OCI-LY1 (cell line): ENCODE measurements at regions not wholly inside any gene's neighbourhood (a gene's known extent, or its start where the extent isn't known, plus 50 kb on each side); places are given as distances from the start of the nearest gene placed in this dataset.

Source experiments
- H2AFZ ChIP-seq: fragments of 200-600 bp; sonication (generic), shearing (Covaris generic); 2 replicates; pipeline ENCODE4 v1.6.0; 2014; ENCODE audit warnings: antibody characterized with exemption, mild to moderate bottlenecking, low read length
- H3F3A ChIP-seq: fragments of 200-600 bp; sonication (generic), shearing (Covaris generic); 2 replicates; pipeline ENCODE4 v1.6.0; 2014; ENCODE audit warnings: mild to moderate bottlenecking, antibody characterized with exemption, low read length, moderate library complexity; ENCODE audit not compliant: insufficient read depth
- H3K27ac ChIP-seq: fragments of 200-600 bp; sonication (generic); 2 replicates; pipeline ENCODE4 v1.5.1; 2014; ENCODE audit warnings: low read length, mixed run types, mild to moderate bottlenecking, low read depth; ENCODE audit not compliant: poor library complexity, severe bottlenecking
- H3K27me3 ChIP-seq: fragments of 200-600 bp; sonication (generic); 2 replicates; pipeline ENCODE4 v1.6.0; 2014; ENCODE audit warnings: antibody characterized with exemption, mild to moderate bottlenecking, low read length, moderate library complexity; ENCODE audit not compliant: insufficient read depth
- H3K36me3 ChIP-seq: fragments of 200-600 bp; sonication (generic); 2 replicates; pipeline ENCODE4 v1.6.1; 2014; ENCODE audit warnings: mild to moderate bottlenecking, antibody characterized with exemption, low read length, moderate library complexity, mixed read lengths; ENCODE audit not compliant: insufficient read depth
- H3K4me1 ChIP-seq: fragments of 200-600 bp; sonication (generic); 2 replicates; pipeline ENCODE4 v1.5.1; 2014; ENCODE audit warnings: mild to moderate bottlenecking, low read length, moderate library complexity; ENCODE audit not compliant: insufficient read depth, severe bottlenecking
- H3K4me2 ChIP-seq: fragments of 200-600 bp; sonication (generic), shearing (Covaris generic); 2 replicates; pipeline ENCODE4 v1.6.1; 2014; ENCODE audit warnings: low read length
- H3K4me3 ChIP-seq: fragments of 200-600 bp; sonication (generic); 2 replicates; pipeline ENCODE4 v1.5.1; 2014; ENCODE audit warnings: low read length, low read depth, mild to moderate bottlenecking, mixed read lengths; ENCODE audit not compliant: poor library complexity, severe bottlenecking
- H3K79me2 ChIP-seq: fragments of 200-600 bp; shearing (Covaris generic); 2 replicates; pipeline ENCODE4 v1.6.1; 2016; ENCODE audit warnings: mixed run types, low read length, mixed read lengths; ENCODE audit not compliant: insufficient read depth
- H3K9ac ChIP-seq: fragments of 200-600 bp; sonication (generic), shearing (Covaris generic); 2 replicates; pipeline ENCODE4 v1.6.1; 2014; ENCODE audit warnings: mild to moderate bottlenecking, low read length, mixed read lengths
- H3K9me2 ChIP-seq: fragments of 200-600 bp; sonication (generic), shearing (Covaris generic); 2 replicates; pipeline ENCODE4 v1.6.1; 2014; ENCODE audit warnings: low read depth, mild to moderate bottlenecking, low read length, mixed read lengths
- H3K9me3 ChIP-seq: fragments of 200-600 bp; shearing (Covaris generic); 2 replicates; pipeline ENCODE4 v1.6.1; 2014; ENCODE audit warnings: low read length, mixed read lengths
- H4K20me1 ChIP-seq: fragments of 200-600 bp; sonication (generic), shearing (Covaris generic); 2 replicates; pipeline ENCODE4 v1.6.0; 2016; ENCODE audit warnings: mild to moderate bottlenecking, low read length; ENCODE audit not compliant: insufficient read depth
- CTCF ChIP-seq: fragments of 200-600 bp; sonication (generic), shearing (Covaris generic); IDR thresholded peaks from 2 replicates; pipeline ENCODE4 v1.5.1; 2017; ENCODE audit warnings: mild to moderate bottlenecking, antibody characterized with exemption, low read length, moderate library complexity, mixed read lengths
- EZH2 ChIP-seq: fragments of 200-600 bp; sonication (generic), shearing (Covaris generic); IDR thresholded peaks from 2 replicates; pipeline ENCODE4 v1.8.0; 2017; ENCODE audit warnings: borderline replicate concordance, mixed run types, mild to moderate bottlenecking, antibody characterized with exemption, low read length, moderate library complexity, mixed read lengths

- no peaks in the 10 kb centered on the region for H3K9me3 ChIP-seq
- H3K4me3 ChIP-seq: no peak overlapping the region
- no peaks in the 10 kb centered on the region for H4K20me1 ChIP-seq
- H3K9ac ChIP-seq: no peak overlapping the region
- no peaks in the 10 kb centered on the region for H3K9me2 ChIP-seq
- H3K4me1 ChIP-seq: no peaks in the 10 kb centered on the region
- H2AFZ ChIP-seq: no peak overlapping the region
- H3K79me2 ChIP-seq: no peaks in the 10 kb centered on the region
- no peaks in the 10 kb centered on the region for H3K36me3 ChIP-seq
- TF ChIP-seq EZH2: no peak
- no peak for TF ChIP-seq CTCF
- H3F3A ChIP-seq: no peaks in the 10 kb centered on the region
- no peak overlapping the region for H3K4me2 ChIP-seq
- H3K27ac ChIP-seq: no peak overlapping the region
- no peaks in the 10 kb centered on the region for H3K27me3 ChIP-seq
Measured at GRCh38 chr2:146992057-146992456, 852.8 kb upstream of the ACVR2A start.

GRCh38 chr2:146990311-146991054, 854.3 kb upstream of the ACVR2A start:
- Histone ChIP-seq H2AFZ (no peak overlapping the region), H3K4me1 (no peaks in the 10 kb centered on the region), H3K27me3 (no peaks in the 10 kb centered on the region), H4K20me1 (no peaks in the 10 kb centered on the region), H3K36me3 (no peaks in the 10 kb centered on the region), H3K4me3 (no peak overlapping the region), H3K27ac (no peak overlapping the region), H3F3A (no peaks in the 10 kb centered on the region), H3K9me2 (no peaks in the 10 kb centered on the region), H3K9ac (no peak overlapping the region), H3K4me2 (no peak overlapping the region), H3K79me2 (no peaks in the 10 kb centered on the region), H3K9me3 (no peaks in the 10 kb centered on the region)
- TF ChIP-seq CTCF (no peak), EZH2 (no peak)

- Histone ChIP-seq H3K4me3 (no peak overlapping the region), H3F3A (no peaks in the 10 kb centered on the region), H3K79me2 (no peaks in the 10 kb centered on the region), H3K9me3 (no peaks in the 10 kb centered on the region), H3K9me2 (no peaks in the 10 kb centered on the region), H3K27me3 (no peaks in the 10 kb centered on the region), H2AFZ (no peak overlapping the region), H3K4me1 (no peaks in the 10 kb centered on the region), H4K20me1 (no peaks in the 10 kb centered on the region), H3K9ac (no peak overlapping the region), H3K4me2 (no peak overlapping the region), H3K36me3 (no peaks in the 10 kb centered on the region), H3K27ac (no peak overlapping the region)
- TF ChIP-seq EZH2 (no peak), CTCF (no peak)
Measured at GRCh38 chr2:146989741-146990140, 855.1 kb upstream of the ACVR2A start.
